ENCODE measurements at regions not wholly inside any gene's neighbourhood (a gene's known extent, or its start where the extent isn't known, plus 50 kb on each side); places are given as distances from the start of the nearest gene placed in this dataset.

DNA sequence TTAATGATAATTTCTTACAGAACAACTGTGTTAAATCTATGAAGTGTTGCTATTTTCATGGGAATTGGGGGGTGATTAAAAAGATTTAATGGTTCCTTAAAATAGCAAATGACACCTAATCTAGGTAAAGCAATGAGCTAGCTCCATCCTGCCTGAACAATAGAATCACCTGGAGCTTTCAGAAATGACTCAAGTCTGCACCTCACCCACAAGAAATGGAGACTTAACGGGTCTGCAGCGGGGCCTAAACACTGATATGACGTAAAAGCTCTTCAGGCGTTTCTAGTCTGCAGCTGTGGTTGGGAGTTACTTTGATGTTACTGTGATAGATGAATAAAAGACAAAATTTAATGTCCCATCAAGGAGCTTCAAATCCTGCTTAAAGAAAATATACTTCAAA is 328.2 kb downstream of the RND3 start:
- no peak overlapping the region for H3K9ac ChIP-seq (ENCODE audit: insufficient read depth in 1 of 2, low read depth in 2 of 2, low read length in 2 of 2)
- no peaks in the 10 kb centered on the region for H3K27me3 ChIP-seq (ENCODE audit: control insufficient read depth in 2 of 2, insufficient read depth in 2 of 2, low read length in 2 of 2)
- H3K4me1 ChIP-seq (replicated peaks in 1 of 2; ENCODE audit: control insufficient read depth in 2 of 2, insufficient read depth in 2 of 2, low read length in 2 of 2), result no peaks in the 10 kb centered on the region; a peak in 1 of 5 replicates
- H3K36me3 ChIP-seq (ENCODE audit: control insufficient read depth, insufficient read depth, low read length), result no peaks in the 10 kb centered on the region
- no peak overlapping the region for H2AFZ ChIP-seq (ENCODE audit: low read depth, low read length)
- intact Hi-C loops (cut with micrococcal nuclease), result no loop called here
- WGBS (ENCODE audit: insufficient coverage, low coverage, missing lambda C conversion rate), result 3% methylated on average over 4 of the region's 4 CpGs
- ATAC-seq (no peak), DNase-seq (ENCODE audit: extremely low read depth in 1 of 4, low spot score in 3 of 4) (no peak), FAIRE-seq (no peak)
- TF ChIP-seq XRCC5 (IDR thresholded peaks at IDR 0.05; ENCODE audit: low read depth, low read length) (no peak), DDX20 (tag; IDR thresholded peaks at IDR 0.05; ENCODE audit: low read depth) (no peak), GATA2 (CRISPR knock-in tag; IDR thresholded peaks at IDR 0.05) (no peak), ZNF174 (CRISPR knock-in tag; IDR thresholded peaks at IDR 0.05) (no peak), ZNF77 (CRISPR knock-in tag; IDR thresholded peaks at IDR 0.05) (no peak), CBFA2T2 (conservative IDR thresholded peaks at IDR 0.05) (no peak), ZNF124 (CRISPR knock-in tag; IDR thresholded peaks at IDR 0.05) (no peak), SUPT5H (IDR thresholded peaks at IDR 0.05) (no peak), HDAC2 (IDR thresholded peaks at IDR 0.05) (no peak), FOXJ2 (tag; IDR thresholded peaks at IDR 0.05) (no peak)
- TF ChIP-seq, protein P1, sequence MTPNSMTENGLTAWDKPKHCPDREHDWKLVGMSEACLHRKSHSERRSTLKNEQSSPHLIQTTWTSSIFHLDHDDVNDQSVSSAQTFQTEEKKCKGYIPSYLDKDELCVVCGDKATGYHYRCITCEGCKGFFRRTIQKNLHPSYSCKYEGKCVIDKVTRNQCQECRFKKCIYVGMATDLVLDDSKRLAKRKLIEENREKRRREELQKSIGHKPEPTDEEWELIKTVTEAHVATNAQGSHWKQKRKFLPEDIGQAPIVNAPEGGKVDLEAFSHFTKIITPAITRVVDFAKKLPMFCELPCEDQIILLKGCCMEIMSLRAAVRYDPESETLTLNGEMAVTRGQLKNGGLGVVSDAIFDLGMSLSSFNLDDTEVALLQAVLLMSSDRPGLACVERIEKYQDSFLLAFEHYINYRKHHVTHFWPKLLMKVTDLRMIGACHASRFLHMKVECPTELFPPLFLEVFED (CRISPR knock-in tag; conservative IDR thresholded peaks at IDR 0.05), result no peak
- POLR2A ChIA-PET, result interaction anchor here (0.6 kb wide), 1 partner anchor 1345 kb away, joined by 3 read pairs; no protein-coding TSS in a partner anchor
- in situ Hi-C loops (cut with MboI), result no loop called here
- no TSS peak for BruUV-seq (replicated peaks)
- no peaks in the 10 kb centered on the region for H4K20me1 ChIP-seq (replicated peaks; ENCODE audit: control insufficient read depth, insufficient read depth, low read length)
- no peaks in the 10 kb centered on the region for H3K9me1 ChIP-seq (ENCODE audit: control insufficient read depth, insufficient read depth, low read length)
- no peak overlapping the region for H3K4me2 ChIP-seq (ENCODE audit: insufficient read depth, low read length)
- H3K9me3 ChIP-seq (replicated peaks; ENCODE audit: control insufficient read depth, insufficient read depth, low read depth, low read length), result no peaks in the 10 kb centered on the region
- no peaks in the 10 kb centered on the region for H3K79me2 ChIP-seq (ENCODE audit: control insufficient read depth, insufficient read depth, low read length)
- CTCF ChIA-PET (ENCODE audit: low intra/inter-chr PET ratio), result no interaction called here
- H3K27ac ChIP-seq (ENCODE audit: extremely low read depth, low read depth, low read length), result no peak overlapping the region
- no peak overlapping the region for H3K4me3 ChIP-seq

Data from K562 (cell line).